Astrocyte (in vitro differentiated cells and primary cell): ENCODE measurements at regions not wholly inside any gene's neighbourhood (a gene's known extent, or its start where the extent isn't known, plus 50 kb on each side); places are given as distances from the start of the nearest gene placed in this dataset.

Experiments
- DNase-seq: peaks from one replicate; pipeline ENCODE4 v3.0.0-alpha.2; 2010; ENCODE audit warnings: low read depth
- FAIRE-seq: peaks from 2 replicates; lab custom pipeline; 2011; peaks lifted over from hg19 to GRCh38; lab: Jason Lieb, UNC
- H2AFZ ChIP-seq: 2 replicates; pipeline ENCODE4 v1.6.0; 2012; ENCODE audit warnings: low read depth, low read length, inconsistent platforms
- H3K27ac ChIP-seq: 2 replicates; pipeline ENCODE4 v1.5.1; 2011; ENCODE audit warnings: low read depth, low read length, inconsistent platforms
- H3K27me3 ChIP-seq: 2 replicates; pipeline ENCODE4 v1.6.0; 2011; ENCODE audit warnings: low read length, inconsistent platforms; ENCODE audit not compliant: insufficient read depth
- H3K36me3 ChIP-seq: 2 replicates; pipeline ENCODE4 v1.5.1; 2011; ENCODE audit warnings: low read length, inconsistent platforms; ENCODE audit not compliant: insufficient read depth
- H3K4me1 ChIP-seq: 2 replicates; pipeline ENCODE4 v1.5.1; 2011; ENCODE audit warnings: low read length, inconsistent platforms; ENCODE audit not compliant: insufficient read depth
- H3K4me2 ChIP-seq: 2 replicates; pipeline ENCODE4 v1.6.0; 2012; ENCODE audit warnings: low read length, inconsistent platforms
- H3K4me3 ChIP-seq: 2 replicates; pipeline ENCODE4 v1.5.1; 2011; ENCODE audit warnings: low read depth, mild to moderate bottlenecking, low read length, inconsistent platforms; ENCODE audit not compliant: insufficient read depth
- H3K79me2 ChIP-seq: 2 replicates; pipeline ENCODE4 v1.6.0; 2012; ENCODE audit warnings: mild to moderate bottlenecking, low read length, inconsistent platforms; ENCODE audit not compliant: insufficient read depth
- H3K9ac ChIP-seq: 2 replicates; pipeline ENCODE4 v1.6.0; 2012; ENCODE audit warnings: mild to moderate bottlenecking, low read length, inconsistent platforms
- H3K9me3 ChIP-seq: 2 replicates; pipeline ENCODE4 v1.5.1; 2012; ENCODE audit warnings: low read depth, mild to moderate bottlenecking, low read length, inconsistent platforms; ENCODE audit not compliant: insufficient read depth
- H4K20me1 ChIP-seq: 2 replicates; pipeline ENCODE4 v1.6.0; 2012; ENCODE audit warnings: low read length, inconsistent platforms; ENCODE audit not compliant: insufficient read depth
- H3K27ac Mint-ChIP-seq: one replicate; pipeline ENCODE4 v1.8.0; 2021; ENCODE audit warnings: mild to moderate bottlenecking, mixed read lengths; ENCODE audit not compliant: unreplicated experiment
- H3K27me3 Mint-ChIP-seq: one replicate; pipeline ENCODE4 v1.8.0; 2021; ENCODE audit warnings: low read depth, mixed read lengths; ENCODE audit not compliant: unreplicated experiment
- H3K36me3 Mint-ChIP-seq: one replicate; pipeline ENCODE4 v1.8.0; 2021; ENCODE audit warnings: low read depth, mixed read lengths; ENCODE audit not compliant: unreplicated experiment
- H3K4me1 Mint-ChIP-seq: one replicate; pipeline ENCODE4 v1.8.0; 2021; ENCODE audit warnings: low read depth, mixed read lengths; ENCODE audit not compliant: unreplicated experiment
- H3K4me3 Mint-ChIP-seq: one replicate; pipeline ENCODE4 v1.8.0; 2021; ENCODE audit warnings: mild to moderate bottlenecking, moderate library complexity, mixed read lengths; ENCODE audit not compliant: unreplicated experiment
- H3K9me3 Mint-ChIP-seq: one replicate; pipeline ENCODE4 v1.8.0; 2021; ENCODE audit warnings: mild to moderate bottlenecking, mixed read lengths; ENCODE audit not compliant: unreplicated experiment
- EZH2 ChIP-seq: IDR thresholded peaks from 2 replicates; pipeline ENCODE4 v1.6.1; 2012; ENCODE audit warnings: mild to moderate bottlenecking, low read length, inconsistent platforms; ENCODE audit not compliant: insufficient read depth
- TF ChIP-seq, protein P1 (sequence below): IDR thresholded peaks from 2 replicates; pipeline ENCODE4 v1.5.1; 2011; ENCODE audit warnings: low read depth, mild to moderate bottlenecking, inconsistent platforms, low read length, moderate library complexity; ENCODE audit not compliant: insufficient read depth

DNA sequence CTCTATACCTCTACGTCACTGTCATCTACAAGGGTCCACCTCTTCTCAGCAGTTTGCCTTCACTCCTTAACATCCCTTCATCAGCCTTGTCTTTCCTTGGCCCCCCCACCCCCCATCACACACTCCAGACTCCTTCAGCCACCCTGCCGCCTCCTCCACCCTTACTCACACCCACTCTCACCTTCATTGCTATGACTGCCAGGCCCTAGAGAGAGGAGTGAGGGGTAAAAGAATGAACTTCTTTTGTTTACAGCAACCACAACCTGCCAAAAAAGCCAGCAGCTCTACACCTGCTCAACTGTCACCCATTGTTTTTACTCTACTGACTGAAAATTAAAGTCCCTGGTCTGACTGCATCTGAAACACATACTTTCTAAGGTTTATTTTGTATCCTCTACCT, 112.8 kb downstream of the DUSP6 start:
- Histone ChIP-seq H3K9ac (no peak overlapping the region), H3K4me3 (no peak overlapping the region), H3K9me3 (no peaks in the 10 kb centered on the region), H2AFZ (no peak overlapping the region), H4K20me1 (no peaks in the 10 kb centered on the region), H3K79me2 (no peaks in the 10 kb centered on the region), H3K27me3 (no peaks in the 10 kb centered on the region), H3K4me2 (no peak overlapping the region), H3K4me1 (peaks cover 1% of the 10 kb centered on the region), H3K27ac (no peak overlapping the region), H3K36me3 (no peaks in the 10 kb centered on the region)
- DNase-seq, result no peak
- FAIRE-seq, result no peak
- Mint-ChIP-seq H3K27ac (no peak overlapping the region), H3K27me3 (no peaks in the 10 kb centered on the region), H3K36me3 (no peaks in the 10 kb centered on the region), H3K9me3 (peaks cover 3% of the 10 kb centered on the region), H3K4me1 (peaks cover 4% of the 10 kb centered on the region), H3K4me3 (no peak overlapping the region)
- TF ChIP-seq, protein P1, sequence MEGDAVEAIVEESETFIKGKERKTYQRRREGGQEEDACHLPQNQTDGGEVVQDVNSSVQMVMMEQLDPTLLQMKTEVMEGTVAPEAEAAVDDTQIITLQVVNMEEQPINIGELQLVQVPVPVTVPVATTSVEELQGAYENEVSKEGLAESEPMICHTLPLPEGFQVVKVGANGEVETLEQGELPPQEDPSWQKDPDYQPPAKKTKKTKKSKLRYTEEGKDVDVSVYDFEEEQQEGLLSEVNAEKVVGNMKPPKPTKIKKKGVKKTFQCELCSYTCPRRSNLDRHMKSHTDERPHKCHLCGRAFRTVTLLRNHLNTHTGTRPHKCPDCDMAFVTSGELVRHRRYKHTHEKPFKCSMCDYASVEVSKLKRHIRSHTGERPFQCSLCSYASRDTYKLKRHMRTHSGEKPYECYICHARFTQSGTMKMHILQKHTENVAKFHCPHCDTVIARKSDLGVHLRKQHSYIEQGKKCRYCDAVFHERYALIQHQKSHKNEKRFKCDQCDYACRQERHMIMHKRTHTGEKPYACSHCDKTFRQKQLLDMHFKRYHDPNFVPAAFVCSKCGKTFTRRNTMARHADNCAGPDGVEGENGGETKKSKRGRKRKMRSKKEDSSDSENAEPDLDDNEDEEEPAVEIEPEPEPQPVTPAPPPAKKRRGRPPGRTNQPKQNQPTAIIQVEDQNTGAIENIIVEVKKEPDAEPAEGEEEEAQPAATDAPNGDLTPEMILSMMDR, result no peak
- TF ChIP-seq EZH2, result no peak

DNA sequence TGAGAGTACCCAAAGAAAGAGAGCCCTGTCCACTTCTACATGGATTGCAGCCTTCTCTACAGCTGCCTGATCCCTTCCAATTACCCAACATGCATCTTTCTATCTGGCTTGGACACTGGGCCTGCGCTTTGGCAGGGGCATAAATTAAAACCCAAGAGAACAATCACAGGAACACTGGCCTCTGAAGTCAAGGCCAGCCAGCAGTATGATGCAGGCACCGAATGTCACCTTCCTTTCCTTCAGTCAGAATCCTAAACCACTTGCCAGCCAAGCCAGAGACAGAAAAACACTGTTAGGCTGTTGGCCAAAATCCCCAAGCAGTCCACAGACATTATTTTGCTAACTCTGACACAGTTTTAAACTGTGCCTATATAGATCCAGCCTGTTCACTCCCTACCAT, 113.7 kb downstream of the DUSP6 start:
- H2AFZ ChIP-seq, result peak overlapping the region; percentile 8
- peaks cover 2% of the 10 kb centered on the region for H3K4me1 Mint-ChIP-seq

DNA sequence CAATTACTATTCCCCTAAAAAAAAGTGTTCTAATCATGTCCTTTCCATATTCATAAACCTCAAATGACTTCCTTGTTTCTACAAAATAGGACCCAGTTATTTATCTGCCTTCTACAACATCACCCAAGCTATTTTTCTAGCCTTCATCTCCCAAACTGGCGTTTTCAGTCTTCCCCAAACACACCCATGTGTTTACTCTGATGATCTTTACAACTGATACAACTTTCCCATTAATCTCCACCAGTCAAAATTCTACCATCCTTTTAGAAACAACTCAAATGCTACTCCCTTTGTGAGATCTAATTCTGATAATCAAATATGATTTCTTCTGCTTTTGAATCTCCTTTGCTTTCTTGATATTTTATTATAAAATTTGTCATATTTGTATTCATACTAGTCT, 114.5 kb downstream of the DUSP6 start:
- H2AFZ ChIP-seq, result no peak overlapping the region
- no peaks in the 10 kb centered on the region for H3K4me1 ChIP-seq
- DNase-seq (no peak), FAIRE-seq (no peak)
- no peaks in the 10 kb centered on the region for H4K20me1 ChIP-seq
- H3K4me3 ChIP-seq, result no peak overlapping the region
- peaks cover 3% of the 10 kb centered on the region for H3K9me3 Mint-ChIP-seq
- H3K4me1 Mint-ChIP-seq, result peaks cover 2% of the 10 kb centered on the region
- H3K4me3 Mint-ChIP-seq, result no peak overlapping the region
- no peak overlapping the region for H3K27ac Mint-ChIP-seq
- no peak overlapping the region for H3K9ac ChIP-seq
- no peaks in the 10 kb centered on the region for H3K36me3 ChIP-seq
- H3K27me3 Mint-ChIP-seq, result no peaks in the 10 kb centered on the region
- H3K27me3 ChIP-seq, result no peaks in the 10 kb centered on the region
- H3K79me2 ChIP-seq, result no peaks in the 10 kb centered on the region
- no peaks in the 10 kb centered on the region for H3K9me3 ChIP-seq
- no peaks in the 10 kb centered on the region for H3K36me3 Mint-ChIP-seq
- H3K27ac ChIP-seq, result no peak overlapping the region
- no peak for TF ChIP-seq EZH2
- TF ChIP-seq, protein P1, result no peak
- no peak overlapping the region for H3K4me2 ChIP-seq

More for the DNA sequence above, 113.7 kb downstream of the DUSP6 start:
- Histone ChIP-seq H3K4me2 (no peak overlapping the region), H3K4me1 (no peaks in the 10 kb centered on the region), H3K27ac (no peak overlapping the region), H3K4me3 (no peak overlapping the region), H3K27me3 (no peaks in the 10 kb centered on the region), H3K79me2 (no peaks in the 10 kb centered on the region), H3K9me3 (no peaks in the 10 kb centered on the region), H4K20me1 (no peaks in the 10 kb centered on the region), H3K9ac (no peak overlapping the region), H3K36me3 (no peaks in the 10 kb centered on the region)
- no peak overlapping the region for H3K4me3 Mint-ChIP-seq
- H3K9me3 Mint-ChIP-seq, result peaks cover 3% of the 10 kb centered on the region
- TF ChIP-seq EZH2, result no peak
- TF ChIP-seq, protein P1, result no peak
- DNase-seq, result no peak
- no peaks in the 10 kb centered on the region for H3K27me3 Mint-ChIP-seq
- H3K36me3 Mint-ChIP-seq, result no peaks in the 10 kb centered on the region
- no peak for FAIRE-seq
- no peak overlapping the region for H3K27ac Mint-ChIP-seq
